K562 (cell line): ENCODE measurements at regions not wholly inside any gene's neighbourhood (a gene's known extent, or its start where the extent isn't known, plus 50 kb on each side); places are given as distances from the start of the nearest gene placed in this dataset.

Experiments
- ATAC-seq: fragments of 200-7000 bp; cut with Tn5 transposase; 3 replicates; pipeline ENCODE4 v1.9.1; 2020; ENCODE audit warnings: moderate library complexity
- BruUV-seq: library from RNA; stranded (reverse); fragments of 400-500 nt; replicated peaks from 2 replicates; lab custom pipeline; 2021; lab: Mats Ljungman, UMichigan
- CTCF ChIA-PET: fragments of 300-600 bp; formaldehyde crosslinking; extraction: SDS; loops from one replicate; lab custom pipeline; 2021; ENCODE audit warnings: low intra/inter-chr PET ratio; lab: Yijun Ruan, JAX
- POLR2A ChIA-PET: fragments of 300-600, 350-650 bp; sonication (Branson Sonifier 250); formaldehyde crosslinking; extraction: SDS; loops from one replicate; lab custom pipeline; 2021; ENCODE audit warnings: antibody characterized with exemption, inconsistent platforms; lab: Yijun Ruan, JAX
- DNase-seq, 4 experiments: peaks; one replicate each; pipeline versions ENCODE4 v3.0.0 to v3.0.0-alpha.2; 2011 to 2018; ENCODE audit warnings: low spot score in 3 of 4, mixed read lengths in 3 of 4; ENCODE audit errors: extremely low read depth in 1 of 4
- FAIRE-seq: peaks from 2 replicates; lab custom pipeline; 2011; peaks lifted over from hg19 to GRCh38; lab: Jason Lieb, UNC
- H2AFZ ChIP-seq: 2 replicates; pipeline ENCODE4 v1.6.0; 2011; ENCODE audit warnings: low read depth, low read length, control low read depth, inconsistent platforms
- H3K27ac ChIP-seq: fragments of 200-600 bp; 3 replicates; pipeline ENCODE4 v1.8.0; 2011; ENCODE audit warnings: low read depth, mild to moderate bottlenecking, control low read depth, inconsistent platforms, low read length, moderate library complexity, mixed read lengths; ENCODE audit errors: extremely low read depth
- H3K27me3 ChIP-seq, 2 experiments: fragments of 300-600 bp in 1 of 2; 2 replicates in 1 of 2; 3 replicates in 1 of 2; pipeline versions ENCODE4 v1.6.0 to v1.8.0; 2011; ENCODE audit warnings: inconsistent platforms in 2 of 2, low read length in 2 of 2, mild to moderate bottlenecking in 1 of 2, mixed read lengths in 1 of 2, moderate library complexity in 1 of 2; ENCODE audit not compliant: control insufficient read depth in 2 of 2, insufficient read depth in 2 of 2
- H3K36me3 ChIP-seq: fragments of 300-600 bp; 3 replicates; pipeline ENCODE4 v1.8.0; 2011; ENCODE audit warnings: mild to moderate bottlenecking, low read length, inconsistent platforms; ENCODE audit not compliant: control insufficient read depth, insufficient read depth
- H3K4me1 ChIP-seq, 2 experiments: fragments of 200-600 bp in 1 of 2; replicated peaks in 1 of 2; 2 replicates in 1 of 2; 3 replicates in 1 of 2; pipeline versions ENCODE4 v1.5.1 to v1.8.0; 2011; ENCODE audit warnings: inconsistent platforms in 2 of 2, low read length in 2 of 2, mild to moderate bottlenecking in 1 of 2, mixed read lengths in 1 of 2, moderate library complexity in 1 of 2; ENCODE audit not compliant: control insufficient read depth in 2 of 2, insufficient read depth in 2 of 2
- H3K4me2 ChIP-seq: 2 replicates; pipeline ENCODE4 v1.6.1; 2011; ENCODE audit warnings: low read length, control low read depth, inconsistent platforms, mixed read lengths; ENCODE audit not compliant: insufficient read depth
- H3K4me3 ChIP-seq: fragments of 200-600 bp; sonication (generic), shearing (Covaris generic); 2 replicates; pipeline ENCODE4 v1.5.1; 2016; ENCODE audit warnings: control low read depth, inconsistent platforms
- H3K79me2 ChIP-seq: fragments of 200-600 bp; 3 replicates; pipeline ENCODE4 v1.8.0; 2011; ENCODE audit warnings: low read length, inconsistent platforms; ENCODE audit not compliant: control insufficient read depth, insufficient read depth
- H3K9ac ChIP-seq, 2 experiments: 2 replicates each; pipeline versions ENCODE4 v1.6.0 to v1.6.1; 2011; ENCODE audit warnings: low read depth in 2 of 2, low read length in 2 of 2, control low read depth in 1 of 2, inconsistent platforms in 1 of 2, mild to moderate bottlenecking in 1 of 2, mixed read lengths in 1 of 2; ENCODE audit not compliant: insufficient read depth in 1 of 2
- H3K9me1 ChIP-seq: one replicate; pipeline ENCODE4 v1.6.0; 2011; ENCODE audit warnings: inconsistent platforms, mild to moderate bottlenecking, low read length, moderate library complexity; ENCODE audit not compliant: control insufficient read depth, insufficient read depth
- H3K9me3 ChIP-seq: replicated peaks from 2 replicates; pipeline ENCODE4 v1.5.1; 2011; ENCODE audit warnings: low read depth, low read length, inconsistent platforms; ENCODE audit not compliant: control insufficient read depth, insufficient read depth
- H4K20me1 ChIP-seq: replicated peaks from 2 replicates; pipeline ENCODE4 v1.6.1; 2011; ENCODE audit warnings: low read length, inconsistent platforms, mixed read lengths; ENCODE audit not compliant: control insufficient read depth, insufficient read depth
- CEBPG ChIP-seq, 3 experiments: fragments of 200-800 bp in 1 of 3; sonication (Bioruptor generic) in 1 of 3; sonication (generic) in 1 of 3; formaldehyde crosslinking in 1 of 3; IDR thresholded peaks in 2 of 3; conservative IDR thresholded peaks in 1 of 3; 2 replicates each; pipeline versions ENCODE4 v1.6.1 to v1.8.0; 2016 to 2022; ENCODE audit warnings: missing compliant biosample characterization in 2 of 3, missing genetic modification characterization in 2 of 3, mild to moderate bottlenecking in 1 of 3, missing genetic modification reagents in 1 of 3
- GTF2A2 ChIP-seq: IDR thresholded peaks from 2 replicates; pipeline ENCODE4 v1.6.1; 2016; ENCODE audit warnings: mild to moderate bottlenecking, missing genetic modification characterization, missing compliant biosample characterization
- WGBS: fragments of 100-300 bp; shearing (Covaris generic); methylation state at CpG from one replicate; pipeline ENCODE4 v1.1.6; 2016; ENCODE audit warnings: low coverage, mixed read lengths; ENCODE audit not compliant: insufficient coverage; ENCODE audit errors: missing lambda C conversion rate; 5-methylcytosine and 5-hydroxymethylcytosine counted together
- in situ Hi-C: fragments of 300-500 bp; cut with MboI; formaldehyde crosslinking; loops from 4 replicates; pipeline ENCODE4 v1.15.0; 2018; ENCODE audit warnings: inconsistent platforms, mixed read lengths
- intact Hi-C: fragments of 100-400 bp; cut with micrococcal nuclease; formaldehyde crosslinking; loops from 2 replicates; pipeline ENCODE4 v1.14.2; 2022
- TF ChIP-seq, protein P1 (sequence below), 2 experiments: fragments of 450-650 bp in 1 of 2; sonication (generic) in 1 of 2; formaldehyde crosslinking in 1 of 2; IDR thresholded peaks in 1 of 2; conservative IDR thresholded peaks in 1 of 2; 2 replicates each; pipeline versions ENCODE4 v1.6.1 to v1.8.1; 2016 to 2023; ENCODE audit warnings: mild to moderate bottlenecking in 2 of 2, moderate library complexity in 2 of 2, inconsistent platforms in 1 of 2, missing genetic modification reagents in 1 of 2

DNA sequence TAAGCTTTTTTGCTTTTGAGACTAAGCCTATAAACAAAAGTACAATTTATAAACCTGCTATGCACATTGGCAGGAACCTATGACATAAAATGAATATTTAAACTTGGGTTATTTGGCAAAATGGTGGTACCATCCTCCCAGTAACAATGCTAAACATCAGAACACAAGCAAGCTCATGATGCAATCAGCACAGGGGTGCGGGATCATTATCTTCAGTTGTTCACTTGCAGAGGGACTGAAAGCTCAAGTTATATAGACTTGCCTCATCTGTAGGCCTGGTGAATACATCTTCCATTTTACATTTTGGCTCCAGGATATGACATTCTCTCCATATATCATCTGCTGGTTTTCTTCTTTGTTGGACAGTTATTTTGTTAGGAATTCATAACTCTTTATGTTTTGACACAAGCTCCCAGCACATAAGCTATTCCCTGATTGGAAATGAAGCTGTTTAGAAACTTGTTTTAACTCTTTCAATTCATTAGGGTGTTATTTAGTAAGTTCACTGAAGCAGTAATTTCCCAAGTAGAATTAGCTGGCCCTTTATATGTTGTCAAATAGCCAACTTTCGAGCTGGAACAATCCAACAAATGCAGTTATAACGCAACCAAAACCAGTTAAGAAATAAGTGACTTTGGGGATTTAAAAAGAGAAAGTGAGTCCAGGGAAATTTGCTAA lies 124.7 kb upstream of the LIFR start:
- in situ Hi-C loops: no loop called here
- no peak for DNase-seq
- no peak for TF ChIP-seq GTF2A2 (tag)
- no peak for TF ChIP-seq CEBPG (CRISPR knock-in tag; IDR thresholded peaks at IDR 0.05)
- TF ChIP-seq CEBPG (tag; conservative IDR thresholded peaks at IDR 0.05 in 1 of 2, IDR thresholded peaks at IDR 0.05 in 1 of 2): peak; percentile 55 to 56; a peak in 2 of 4 replicates
- TF ChIP-seq, protein P1, sequence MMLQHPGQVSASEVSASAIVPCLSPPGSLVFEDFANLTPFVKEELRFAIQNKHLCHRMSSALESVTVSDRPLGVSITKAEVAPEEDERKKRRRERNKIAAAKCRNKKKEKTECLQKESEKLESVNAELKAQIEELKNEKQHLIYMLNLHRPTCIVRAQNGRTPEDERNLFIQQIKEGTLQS (IDR thresholded peaks at IDR 0.05): 0 out of 2 replicates have a peak, but pooled peaks have one; percentile 15
- TF ChIP-seq, protein P1 (CRISPR knock-in tag; conservative IDR thresholded peaks at IDR 0.05): no peak
- TF ChIP-seq, all 486 proteins: peak for 2
- Histone ChIP-seq H3K4me3 (no peak overlapping the region), H3K4me1 (no peaks in the 10 kb centered on the region), H3K9me3 (no peaks in the 10 kb centered on the region), H4K20me1 (no peaks in the 10 kb centered on the region), H2AFZ (no peak overlapping the region), H3K4me2 (no peak overlapping the region), H3K9ac (no peak overlapping the region), H3K27me3 (peaks cover 0 to 4% of the 10 kb centered on the region in 2 experiments; a peak in 1 of 5 replicates), H3K9me1 (no peaks in the 10 kb centered on the region), H3K36me3 (no peaks in the 10 kb centered on the region), H3K27ac (no peak overlapping the region), H3K79me2 (no peaks in the 10 kb centered on the region)
- no TSS peak for BruUV-seq
- WGBS: 1% methylated on average over 3 of the region's 3 CpGs
- ChIA-PET POLR2A (interaction anchor here (1.0 to 1.3 kb wide), 2 partner anchors 12 to 21 kb away, joined by 3 read pairs; no protein-coding TSS in a partner anchor), CTCF (no interaction called here)
- FAIRE-seq (no peak), ATAC-seq (no peak)
- intact Hi-C loops: no loop called here
